HG02870 (cell line): ENCODE measurements at regions not wholly inside any gene's neighbourhood (a gene's known extent, or its start where the extent isn't known, plus 50 kb on each side); places are given as distances from the start of the nearest gene placed in this dataset.

ENCODE experiments used
- ATAC-seq: cut with Tn5 transposase; IDR thresholded peaks from one replicate; pipeline ENCODE4 v1.9.1; 2021; ENCODE audit warnings: mild to moderate bottlenecking, moderate library complexity; ENCODE audit not compliant: unreplicated experiment

DNA sequence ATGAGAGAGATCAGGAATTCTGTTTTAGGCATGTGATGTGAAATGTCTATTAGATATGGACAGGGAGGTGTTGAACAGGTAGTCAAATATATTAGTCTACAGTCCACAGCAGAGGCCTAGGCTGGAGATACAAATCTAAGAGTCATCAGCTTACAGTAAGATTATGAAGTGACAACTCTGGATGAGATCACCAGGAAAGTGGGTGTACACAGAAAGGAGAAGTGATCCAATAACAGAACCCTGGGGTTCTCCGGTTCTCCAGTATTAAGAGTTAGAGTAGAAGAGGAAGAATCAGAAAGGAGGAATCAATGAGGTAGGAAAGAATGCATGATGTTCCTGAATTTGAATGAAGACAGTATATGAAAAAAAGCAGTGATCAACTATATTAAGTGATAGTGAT is 362.3 kb downstream of the FIGN start:
- no peak for ATAC-seq

DNA sequence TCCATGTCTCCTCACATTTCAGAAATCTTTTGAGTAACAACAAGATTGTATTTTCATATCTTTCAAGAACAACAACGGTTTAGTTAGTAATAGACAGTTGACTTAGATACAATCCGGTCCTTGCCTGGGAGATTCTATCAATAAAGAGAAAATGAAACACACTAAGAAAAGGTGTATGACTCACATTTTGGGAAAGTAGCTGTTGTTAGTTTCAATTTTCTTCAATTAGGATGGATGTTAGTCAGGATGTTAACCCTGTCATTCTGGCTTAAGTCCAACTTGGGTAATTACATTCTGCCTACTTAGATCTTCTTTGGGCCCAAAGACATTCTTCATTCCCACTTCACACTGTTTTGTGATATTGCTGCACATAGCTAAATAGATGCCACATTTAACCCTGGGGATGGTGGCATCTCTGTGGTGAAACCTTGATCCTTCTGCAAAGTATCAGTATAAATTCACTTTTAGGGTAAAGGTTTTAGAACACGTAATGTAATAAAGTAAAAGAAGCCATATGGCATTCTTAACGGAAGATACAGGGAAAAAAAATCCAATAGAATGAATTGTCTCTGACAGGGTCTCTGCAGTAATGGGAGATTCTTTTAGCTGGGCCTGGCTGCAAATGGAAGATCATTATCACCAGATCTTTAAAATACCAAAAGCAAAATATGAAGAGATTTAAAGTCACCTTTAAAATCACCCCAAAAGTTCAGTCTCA is 365.5 kb downstream of the FIGN start:
- no peak for ATAC-seq

- ATAC-seq = no peak
Measured at GRCh38 chr2:163369111-163369510, 366.7 kb downstream of the FIGN start.

DNA sequence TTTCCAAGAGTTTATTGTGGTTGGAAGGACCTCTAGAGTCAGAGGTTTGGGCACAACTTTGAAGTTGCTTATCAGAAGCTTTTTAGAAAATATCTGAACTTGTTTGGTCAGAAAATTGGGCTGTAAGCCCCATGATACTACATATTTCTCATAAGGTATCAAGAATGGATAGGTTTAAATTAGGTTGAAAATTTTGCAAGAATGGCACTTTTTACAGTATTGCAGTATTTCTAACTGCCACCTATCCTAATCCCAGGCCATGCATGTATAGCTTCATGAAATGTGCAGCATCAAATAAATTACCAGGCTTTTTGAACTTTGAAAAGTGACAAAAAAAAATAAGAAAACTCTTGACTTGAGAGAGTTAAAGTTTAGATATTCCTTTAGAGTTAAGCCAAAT is 367.2 kb downstream of the FIGN start:
- ATAC-seq = no peak

DNA sequence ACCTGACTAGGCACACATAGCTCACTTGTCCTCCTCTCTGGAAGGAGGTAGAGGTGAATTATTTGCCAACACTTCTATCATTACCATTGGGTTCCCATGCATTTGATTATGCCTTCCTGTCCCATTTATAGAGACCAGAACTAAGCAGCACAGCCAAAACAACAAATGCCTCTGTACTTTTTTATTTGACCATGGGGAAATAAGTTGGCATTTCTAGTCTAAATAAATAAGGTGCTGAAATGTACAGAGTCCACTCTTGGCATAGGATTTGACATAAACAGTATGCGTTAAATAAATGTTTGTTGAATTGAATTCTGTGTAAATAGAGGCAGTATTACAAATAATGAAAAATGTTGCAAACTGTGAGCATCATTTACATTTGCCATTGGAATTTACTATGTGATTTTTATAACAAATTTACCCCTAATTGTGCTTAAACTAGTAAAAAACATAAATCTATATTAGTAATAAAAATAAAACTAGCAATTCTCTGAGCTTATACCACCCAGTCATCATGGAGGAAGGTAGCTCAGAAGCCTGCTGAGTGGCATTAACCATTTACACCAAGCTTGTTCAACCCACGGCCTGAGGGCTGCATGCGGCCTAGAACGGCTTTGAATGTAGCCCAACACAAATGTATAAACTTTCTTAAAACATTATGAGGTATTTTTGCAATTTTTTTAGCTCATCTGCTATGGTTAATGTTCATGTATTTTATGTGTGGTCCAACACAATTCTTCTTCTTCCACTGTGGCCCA is 367.8 kb downstream of the FIGN start:
- no peak for ATAC-seq

DNA sequence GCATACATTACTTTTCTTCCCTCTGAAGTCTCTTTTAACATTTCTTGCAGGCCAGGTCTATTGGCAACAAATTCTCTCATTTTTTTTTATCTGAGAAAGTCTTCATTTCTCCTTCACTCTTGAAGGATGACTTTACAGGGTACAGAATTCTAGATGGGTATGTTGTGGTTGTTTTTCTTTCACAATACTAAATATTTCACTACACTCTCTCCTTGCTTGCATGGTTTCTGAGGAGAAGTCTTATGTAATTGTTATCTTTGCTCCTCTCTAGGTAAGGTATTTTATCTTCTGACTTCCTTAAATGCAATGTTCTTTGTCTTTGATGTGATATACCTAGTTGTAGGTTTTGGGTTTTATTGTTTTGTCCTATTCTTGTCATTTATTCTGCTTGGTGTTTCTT is 371.1 kb downstream of the FIGN start:
- ATAC-seq = no peak

DNA sequence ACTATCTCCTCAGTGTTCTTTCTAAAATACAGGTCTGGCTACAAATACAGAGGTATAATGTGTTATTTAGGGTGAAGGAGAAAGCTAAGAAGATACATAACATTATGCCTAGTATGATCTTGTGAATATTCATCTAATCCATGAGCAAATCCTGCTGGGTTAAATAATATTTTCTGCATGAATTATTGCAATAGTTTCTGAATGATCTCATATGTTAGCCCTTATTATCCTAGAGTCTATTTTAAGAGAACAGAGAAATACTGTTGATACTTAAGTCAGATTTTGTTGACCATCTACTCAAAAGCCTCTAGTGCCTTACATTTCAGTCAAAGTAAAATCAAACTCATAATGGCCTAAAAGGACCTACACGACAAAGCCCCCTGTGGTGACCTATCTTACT is 382.3 kb downstream of the FIGN start:
- ATAC-seq = no peak

DNA sequence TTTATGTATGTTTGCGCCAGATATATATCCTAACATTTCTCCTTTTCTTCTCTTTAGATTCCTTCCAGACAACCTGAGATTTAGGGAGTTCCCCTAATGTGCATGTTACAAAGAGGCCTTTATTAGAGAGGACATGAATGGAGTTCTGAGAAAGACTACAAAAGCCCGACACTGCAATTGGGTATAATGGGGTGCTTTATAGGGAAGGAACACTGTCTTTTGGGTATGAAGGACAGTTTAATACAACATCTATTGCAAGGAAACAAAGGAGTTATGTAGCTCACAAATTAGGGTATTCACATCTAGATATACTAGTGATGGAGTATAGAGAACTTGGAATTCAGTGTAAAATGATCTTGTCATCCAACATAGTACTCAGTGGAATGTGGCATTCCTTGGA is 383.8 kb downstream of the FIGN start:
- no peak for ATAC-seq

DNA sequence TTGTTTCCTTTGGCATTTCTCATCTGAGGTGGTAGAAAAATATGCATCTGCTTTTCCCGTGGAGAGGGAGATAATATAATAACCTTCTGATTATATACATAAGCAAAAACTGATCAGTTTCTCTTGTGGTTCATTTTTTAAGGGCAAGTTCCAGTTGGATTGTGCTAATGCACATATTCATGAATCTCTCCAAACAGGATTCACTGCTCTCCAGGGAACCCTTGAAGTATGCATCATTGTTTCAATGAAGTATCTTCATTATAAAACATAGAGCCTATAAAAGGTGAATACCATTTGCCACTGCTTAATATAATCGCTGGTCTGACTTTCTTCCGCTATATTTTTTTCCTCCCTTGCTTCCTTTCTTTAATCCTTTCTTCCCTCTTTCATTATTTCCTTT is 384.7 kb downstream of the FIGN start:
- ATAC-seq = no peak

GRCh38 chr2:163348857-163349380 is 386.9 kb downstream of the FIGN start:
- no peak for ATAC-seq

- no peak for ATAC-seq
Measured at GRCh38 chr2:163347982-163348856, 387.6 kb downstream of the FIGN start.

- ATAC-seq = peak; percentile 89
Measured at GRCh38 chr2:163345795-163346573, 389.8 kb downstream of the FIGN start.

- no peak for ATAC-seq
Measured at GRCh38 chr2:163343316-163343715, 392.5 kb downstream of the FIGN start.

GRCh38 chr2:163341426-163341825 is 394.4 kb downstream of the FIGN start:
- ATAC-seq = no peak

- ATAC-seq = no peak
Measured at GRCh38 chr2:163338270-163338669, 397.5 kb downstream of the FIGN start.

- no peak for ATAC-seq
Measured at GRCh38 chr2:163324677-163325076, 411.1 kb downstream of the FIGN start.

DNA sequence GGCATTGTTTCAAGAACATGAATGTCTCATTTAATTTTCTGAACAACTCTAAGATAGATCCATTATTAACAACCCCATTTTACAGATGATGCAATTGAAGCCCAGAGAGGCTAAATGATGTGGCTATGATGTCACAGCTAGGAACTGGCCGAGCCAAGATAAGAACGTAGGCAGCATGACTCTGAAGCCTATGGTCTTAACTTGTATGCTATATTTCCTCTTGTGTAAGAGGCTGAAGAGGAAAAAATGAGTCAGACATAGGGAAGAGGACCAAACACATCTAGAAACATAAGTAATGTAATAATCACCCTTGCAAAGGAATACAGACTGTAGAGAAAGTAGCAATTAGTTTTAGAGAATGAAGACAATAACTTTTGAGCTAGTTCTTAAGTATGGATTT is 416.8 kb downstream of the FIGN start:
- ATAC-seq = no peak

- ATAC-seq = no peak
Measured at GRCh38 chr2:163314712-163315111, 421.1 kb downstream of the FIGN start.

- ATAC-seq = no peak
Measured at GRCh38 chr2:163312713-163313112, 423.1 kb downstream of the FIGN start.

DNA sequence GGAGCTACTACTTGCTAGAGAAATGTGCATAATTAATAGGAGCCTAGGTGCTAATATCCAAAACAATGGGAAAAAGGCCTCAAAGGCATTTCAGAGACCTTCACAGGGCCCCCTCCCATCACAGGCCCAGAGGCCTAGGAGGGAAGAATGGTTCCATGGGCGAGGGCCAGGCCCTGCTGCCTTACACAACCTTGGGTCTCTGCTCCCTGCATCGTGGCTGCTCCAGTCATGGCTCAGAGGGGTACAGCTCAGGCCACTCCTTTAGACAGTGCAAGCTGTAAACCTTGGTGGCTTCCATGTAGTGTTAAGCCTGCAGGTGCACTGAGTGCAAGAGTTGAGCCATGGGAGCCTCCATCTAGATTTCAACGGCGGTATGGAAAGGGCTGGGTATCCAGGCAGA is 429.2 kb downstream of the FIGN start:
- no peak for ATAC-seq

DNA sequence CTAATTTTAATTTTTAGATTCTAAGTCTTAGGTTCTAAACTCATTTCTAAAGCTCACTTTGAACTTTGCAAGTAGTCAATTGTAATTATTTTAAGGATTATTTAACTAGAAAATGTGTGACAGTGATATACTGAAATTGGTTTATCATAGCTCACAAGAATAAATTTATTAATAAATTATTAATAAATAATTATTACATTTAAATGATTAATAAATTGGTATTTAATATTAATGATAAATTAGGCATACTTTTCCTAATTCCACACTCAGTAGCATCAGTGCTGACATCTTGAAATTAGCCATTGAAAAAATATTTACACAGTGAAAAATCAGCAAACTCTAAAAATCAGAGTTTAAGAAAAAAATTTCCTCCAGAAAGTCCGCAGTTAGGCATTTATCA is 433.7 kb downstream of the FIGN start:
- ATAC-seq = no peak
